ENCODE measurements at regions not wholly inside any gene's neighbourhood (a gene's known extent, or its start where the extent isn't known, plus 50 kb on each side); places are given as distances from the start of the nearest gene placed in this dataset.

- no peak overlapping the region for H3K27ac ChIP-seq (ENCODE audit: low read depth, low read length)
- no peaks in the 10 kb centered on the region for H3K9me3 ChIP-seq (ENCODE audit: control insufficient read depth, low read length)
- no peak overlapping the region for H3K27ac Mint-ChIP-seq
- H3K4me1 ChIP-seq (ENCODE audit: control insufficient read depth, insufficient read depth, low read length), result no peaks in the 10 kb centered on the region
- H3K36me3 ChIP-seq (ENCODE audit: control insufficient read depth, insufficient read depth, low read length), result peaks cover 64% of the 10 kb centered on the region
- peak; percentile 64 for TF ChIP-seq CTCF (conservative IDR thresholded peaks at IDR 0.05)
- H3K27me3 Mint-ChIP-seq (ENCODE audit: insufficient read depth), result no peaks in the 10 kb centered on the region
- H3K4me1 Mint-ChIP-seq, result no peaks in the 10 kb centered on the region
- no peak overlapping the region for H3K4me3 ChIP-seq (ENCODE audit: low read length)
- H3K4me3 Mint-ChIP-seq, result no peak overlapping the region
- H3K9me3 Mint-ChIP-seq, result no peaks in the 10 kb centered on the region
- peaks cover 35% of the 10 kb centered on the region for H3K36me3 Mint-ChIP-seq (ENCODE audit: low read depth)
- no peaks in the 10 kb centered on the region for H3K27me3 ChIP-seq (ENCODE audit: control insufficient read depth, insufficient read depth, low read length, poor library complexity, severe bottlenecking)
- no peak for DNase-seq
- no peak overlapping the region for H3K9ac ChIP-seq (ENCODE audit: extremely low read depth, low read length, poor library complexity, severe bottlenecking)
- WGBS, 2 experiments (ENCODE audit: insufficient coverage in 1 of 2, insufficient read length in 1 of 2), result 90% methylated on average over 4 of the region's 4 CpGs
These were observed 54.6 kb upstream of the OR5P2 start for GRCh38 chr11:7851391-7851790.

- Mint-ChIP-seq H3K27me3 (ENCODE audit: insufficient read depth) (no peaks in the 10 kb centered on the region), H3K27ac (no peak overlapping the region), H3K36me3 (ENCODE audit: low read depth) (peaks cover 44% of the 10 kb centered on the region), H3K4me3 (no peak overlapping the region), H3K4me1 (no peaks in the 10 kb centered on the region), H3K9me3 (no peaks in the 10 kb centered on the region)
- H3K4me3 ChIP-seq (ENCODE audit: low read length), result no peak overlapping the region
- H3K9ac ChIP-seq (ENCODE audit: extremely low read depth, low read length, poor library complexity, severe bottlenecking), result no peak overlapping the region
- H3K36me3 ChIP-seq (ENCODE audit: control insufficient read depth, insufficient read depth, low read length), result peaks cover 64% of the 10 kb centered on the region
- H3K27me3 ChIP-seq (ENCODE audit: control insufficient read depth, insufficient read depth, low read length, poor library complexity, severe bottlenecking), result no peaks in the 10 kb centered on the region
- no peaks in the 10 kb centered on the region for H3K4me1 ChIP-seq (ENCODE audit: control insufficient read depth, insufficient read depth, low read length)
- no peak overlapping the region for H3K27ac ChIP-seq (ENCODE audit: low read depth, low read length)
- no peaks in the 10 kb centered on the region for H3K9me3 ChIP-seq (ENCODE audit: control insufficient read depth, low read length)
- no peak for DNase-seq
- no peak for TF ChIP-seq CTCF (conservative IDR thresholded peaks at IDR 0.05)
- WGBS, 2 experiments (ENCODE audit: insufficient coverage in 1 of 2, insufficient read length in 1 of 2), result 86 to 90% methylated on average over 8 to 10 of the region's 10 CpGs
These were observed 52.3 kb upstream of the OR5P2 start for GRCh38 chr11:7849018-7849417.

Data from endodermal cell (in vitro differentiated cells).